ENCODE measurements at regions not wholly inside any gene's neighbourhood (a gene's known extent, or its start where the extent isn't known, plus 50 kb on each side); places are given as distances from the start of the nearest gene placed in this dataset.

DNA sequence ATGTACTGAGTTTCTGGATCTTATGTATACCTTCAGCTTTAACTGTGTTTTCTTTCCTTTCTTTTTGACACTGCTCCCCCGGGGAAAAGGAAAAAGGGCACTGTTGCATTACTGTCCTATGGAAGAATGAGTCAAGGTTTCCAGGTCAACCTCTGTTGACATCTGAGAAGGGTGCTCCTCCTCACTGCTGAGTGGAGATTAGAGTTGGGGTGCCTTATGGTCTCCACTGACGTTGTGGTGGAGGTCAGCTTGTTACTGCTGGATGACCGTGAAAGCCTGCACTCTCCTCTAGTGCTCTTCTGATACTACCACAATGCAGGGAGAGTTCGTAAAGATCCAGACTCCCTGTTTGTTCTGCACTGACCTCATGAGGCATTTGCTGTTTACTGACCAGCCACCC lies 252.1 kb upstream of the GRM7 start:
- TF ChIP-seq, protein P1, sequence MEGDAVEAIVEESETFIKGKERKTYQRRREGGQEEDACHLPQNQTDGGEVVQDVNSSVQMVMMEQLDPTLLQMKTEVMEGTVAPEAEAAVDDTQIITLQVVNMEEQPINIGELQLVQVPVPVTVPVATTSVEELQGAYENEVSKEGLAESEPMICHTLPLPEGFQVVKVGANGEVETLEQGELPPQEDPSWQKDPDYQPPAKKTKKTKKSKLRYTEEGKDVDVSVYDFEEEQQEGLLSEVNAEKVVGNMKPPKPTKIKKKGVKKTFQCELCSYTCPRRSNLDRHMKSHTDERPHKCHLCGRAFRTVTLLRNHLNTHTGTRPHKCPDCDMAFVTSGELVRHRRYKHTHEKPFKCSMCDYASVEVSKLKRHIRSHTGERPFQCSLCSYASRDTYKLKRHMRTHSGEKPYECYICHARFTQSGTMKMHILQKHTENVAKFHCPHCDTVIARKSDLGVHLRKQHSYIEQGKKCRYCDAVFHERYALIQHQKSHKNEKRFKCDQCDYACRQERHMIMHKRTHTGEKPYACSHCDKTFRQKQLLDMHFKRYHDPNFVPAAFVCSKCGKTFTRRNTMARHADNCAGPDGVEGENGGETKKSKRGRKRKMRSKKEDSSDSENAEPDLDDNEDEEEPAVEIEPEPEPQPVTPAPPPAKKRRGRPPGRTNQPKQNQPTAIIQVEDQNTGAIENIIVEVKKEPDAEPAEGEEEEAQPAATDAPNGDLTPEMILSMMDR (IDR thresholded peaks at IDR 0.05; ENCODE audit: insufficient read depth, low read length, poor library complexity, severe bottlenecking), result no peak
- no peak for TF ChIP-seq EZH2phosphoT487 (conservative IDR thresholded peaks at IDR 0.05; ENCODE audit: low read length)
